A673 (cell line): ENCODE measurements at regions not wholly inside any gene's neighbourhood (a gene's known extent, or its start where the extent isn't known, plus 50 kb on each side); places are given as distances from the start of the nearest gene placed in this dataset.

ENCODE experiments used
- EZH2 ChIP-seq: fragments of 200-600 bp; sonication (generic); IDR thresholded peaks from 2 replicates; pipeline ENCODE4 v1.6.1; 2017; ENCODE audit warnings: borderline replicate concordance, low read depth, mild to moderate bottlenecking, mixed read lengths, antibody characterized with exemption, low read length; ENCODE audit not compliant: poor library complexity, severe bottlenecking
- TF ChIP-seq, protein P1 (sequence below): fragments of 300-800, 200-600 bp; sonication (generic); conservative IDR thresholded peaks from 2 replicates; pipeline ENCODE4 v1.5.1; 2017; ENCODE audit warnings: low read depth, mild to moderate bottlenecking, antibody characterized with exemption, low read length, moderate library complexity, mixed read lengths

DNA sequence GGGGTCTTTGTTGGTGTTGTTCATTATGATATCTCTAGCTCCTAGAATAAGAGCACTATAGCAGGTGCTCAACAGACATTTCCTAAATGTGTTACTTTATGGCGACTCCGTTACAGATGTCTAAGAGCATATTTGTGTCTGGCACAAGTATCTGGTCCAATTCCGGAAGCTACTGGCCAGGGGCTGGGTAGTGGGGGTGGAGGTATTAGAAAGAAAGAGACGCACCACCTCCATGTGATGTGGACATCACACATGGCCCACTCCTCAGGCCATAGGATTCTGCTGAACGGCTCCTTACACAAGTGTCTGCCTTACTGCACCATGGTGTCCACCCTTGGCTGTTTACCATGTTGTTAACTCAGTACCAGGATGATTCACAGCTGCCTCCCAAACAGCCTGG, 296.8 kb upstream of the MKI67 start:
- TF ChIP-seq, protein P1, sequence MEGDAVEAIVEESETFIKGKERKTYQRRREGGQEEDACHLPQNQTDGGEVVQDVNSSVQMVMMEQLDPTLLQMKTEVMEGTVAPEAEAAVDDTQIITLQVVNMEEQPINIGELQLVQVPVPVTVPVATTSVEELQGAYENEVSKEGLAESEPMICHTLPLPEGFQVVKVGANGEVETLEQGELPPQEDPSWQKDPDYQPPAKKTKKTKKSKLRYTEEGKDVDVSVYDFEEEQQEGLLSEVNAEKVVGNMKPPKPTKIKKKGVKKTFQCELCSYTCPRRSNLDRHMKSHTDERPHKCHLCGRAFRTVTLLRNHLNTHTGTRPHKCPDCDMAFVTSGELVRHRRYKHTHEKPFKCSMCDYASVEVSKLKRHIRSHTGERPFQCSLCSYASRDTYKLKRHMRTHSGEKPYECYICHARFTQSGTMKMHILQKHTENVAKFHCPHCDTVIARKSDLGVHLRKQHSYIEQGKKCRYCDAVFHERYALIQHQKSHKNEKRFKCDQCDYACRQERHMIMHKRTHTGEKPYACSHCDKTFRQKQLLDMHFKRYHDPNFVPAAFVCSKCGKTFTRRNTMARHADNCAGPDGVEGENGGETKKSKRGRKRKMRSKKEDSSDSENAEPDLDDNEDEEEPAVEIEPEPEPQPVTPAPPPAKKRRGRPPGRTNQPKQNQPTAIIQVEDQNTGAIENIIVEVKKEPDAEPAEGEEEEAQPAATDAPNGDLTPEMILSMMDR = no peak
- TF ChIP-seq EZH2 = no peak
